ENCODE measurements at regions not wholly inside any gene's neighbourhood (a gene's known extent, or its start where the extent isn't known, plus 50 kb on each side); places are given as distances from the start of the nearest gene placed in this dataset.

DNA sequence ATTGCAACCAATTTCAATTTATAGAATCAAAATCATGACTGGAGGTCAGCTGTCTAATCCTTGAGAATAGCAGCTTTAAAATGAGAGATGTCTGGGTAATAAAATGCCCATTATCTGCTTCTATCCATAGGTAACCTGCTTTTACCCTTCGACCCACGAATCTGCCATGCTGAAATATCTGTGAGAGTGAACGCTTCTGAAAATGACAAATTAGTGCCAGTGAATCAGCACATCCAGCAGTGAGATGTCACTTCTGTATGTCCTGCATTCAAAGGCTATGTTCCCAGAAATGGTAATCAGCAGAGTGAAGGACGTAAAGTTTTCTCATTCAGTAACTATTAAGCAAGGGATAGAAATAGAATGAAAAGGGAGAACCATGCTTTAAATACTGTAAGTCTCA, 532.4 kb upstream of the ITGA1 start:
- no peak for TF ChIP-seq FOXM1 (IDR thresholded peaks at IDR 0.05; ENCODE audit: borderline replicate concordance, low read depth)
- TF ChIP-seq YY1 (IDR thresholded peaks at IDR 0.05; ENCODE audit: low read depth), result no peak
- TF ChIP-seq, protein P1, sequence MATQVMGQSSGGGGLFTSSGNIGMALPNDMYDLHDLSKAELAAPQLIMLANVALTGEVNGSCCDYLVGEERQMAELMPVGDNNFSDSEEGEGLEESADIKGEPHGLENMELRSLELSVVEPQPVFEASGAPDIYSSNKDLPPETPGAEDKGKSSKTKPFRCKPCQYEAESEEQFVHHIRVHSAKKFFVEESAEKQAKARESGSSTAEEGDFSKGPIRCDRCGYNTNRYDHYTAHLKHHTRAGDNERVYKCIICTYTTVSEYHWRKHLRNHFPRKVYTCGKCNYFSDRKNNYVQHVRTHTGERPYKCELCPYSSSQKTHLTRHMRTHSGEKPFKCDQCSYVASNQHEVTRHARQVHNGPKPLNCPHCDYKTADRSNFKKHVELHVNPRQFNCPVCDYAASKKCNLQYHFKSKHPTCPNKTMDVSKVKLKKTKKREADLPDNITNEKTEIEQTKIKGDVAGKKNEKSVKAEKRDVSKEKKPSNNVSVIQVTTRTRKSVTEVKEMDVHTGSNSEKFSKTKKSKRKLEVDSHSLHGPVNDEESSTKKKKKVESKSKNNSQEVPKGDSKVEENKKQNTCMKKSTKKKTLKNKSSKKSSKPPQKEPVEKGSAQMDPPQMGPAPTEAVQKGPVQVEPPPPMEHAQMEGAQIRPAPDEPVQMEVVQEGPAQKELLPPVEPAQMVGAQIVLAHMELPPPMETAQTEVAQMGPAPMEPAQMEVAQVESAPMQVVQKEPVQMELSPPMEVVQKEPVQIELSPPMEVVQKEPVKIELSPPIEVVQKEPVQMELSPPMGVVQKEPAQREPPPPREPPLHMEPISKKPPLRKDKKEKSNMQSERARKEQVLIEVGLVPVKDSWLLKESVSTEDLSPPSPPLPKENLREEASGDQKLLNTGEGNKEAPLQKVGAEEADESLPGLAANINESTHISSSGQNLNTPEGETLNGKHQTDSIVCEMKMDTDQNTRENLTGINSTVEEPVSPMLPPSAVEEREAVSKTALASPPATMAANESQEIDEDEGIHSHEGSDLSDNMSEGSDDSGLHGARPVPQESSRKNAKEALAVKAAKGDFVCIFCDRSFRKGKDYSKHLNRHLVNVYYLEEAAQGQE (IDR thresholded peaks at IDR 0.05; ENCODE audit: low read depth), result no peak
- TF ChIP-seq NFIC (IDR thresholded peaks at IDR 0.05), result no peak
- TF ChIP-seq CEBPB (IDR thresholded peaks at IDR 0.05), result no peak
- no peak for TF ChIP-seq EP300 (IDR thresholded peaks at IDR 0.05; ENCODE audit: borderline replicate concordance)
- TF ChIP-seq TAF1 (IDR thresholded peaks at IDR 0.05; ENCODE audit: low read depth), result no peak

Data from Ishikawa (cell line).